ENCODE measurements at regions not wholly inside any gene's neighbourhood (a gene's known extent, or its start where the extent isn't known, plus 50 kb on each side); places are given as distances from the start of the nearest gene placed in this dataset.

DNA sequence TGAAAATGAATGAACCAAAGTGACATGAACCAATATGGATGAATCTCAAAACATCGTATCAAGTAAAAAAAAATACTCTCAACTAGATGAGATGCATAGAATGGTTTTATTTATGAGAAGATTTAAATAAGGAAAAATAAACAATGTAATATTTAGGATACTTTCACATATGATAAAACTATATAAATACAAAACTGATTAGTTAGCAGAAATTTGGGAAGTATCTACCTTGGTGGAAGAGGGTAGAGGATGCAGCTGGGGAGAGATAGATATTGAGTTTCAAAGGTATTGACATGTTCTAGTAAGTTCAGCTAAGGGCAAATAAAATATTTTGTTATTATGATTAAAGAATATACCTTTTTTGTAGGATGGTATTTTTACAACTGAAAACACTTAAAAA is 463.1 kb downstream of the SH2D4B start:
- TF ChIP-seq, protein P1, sequence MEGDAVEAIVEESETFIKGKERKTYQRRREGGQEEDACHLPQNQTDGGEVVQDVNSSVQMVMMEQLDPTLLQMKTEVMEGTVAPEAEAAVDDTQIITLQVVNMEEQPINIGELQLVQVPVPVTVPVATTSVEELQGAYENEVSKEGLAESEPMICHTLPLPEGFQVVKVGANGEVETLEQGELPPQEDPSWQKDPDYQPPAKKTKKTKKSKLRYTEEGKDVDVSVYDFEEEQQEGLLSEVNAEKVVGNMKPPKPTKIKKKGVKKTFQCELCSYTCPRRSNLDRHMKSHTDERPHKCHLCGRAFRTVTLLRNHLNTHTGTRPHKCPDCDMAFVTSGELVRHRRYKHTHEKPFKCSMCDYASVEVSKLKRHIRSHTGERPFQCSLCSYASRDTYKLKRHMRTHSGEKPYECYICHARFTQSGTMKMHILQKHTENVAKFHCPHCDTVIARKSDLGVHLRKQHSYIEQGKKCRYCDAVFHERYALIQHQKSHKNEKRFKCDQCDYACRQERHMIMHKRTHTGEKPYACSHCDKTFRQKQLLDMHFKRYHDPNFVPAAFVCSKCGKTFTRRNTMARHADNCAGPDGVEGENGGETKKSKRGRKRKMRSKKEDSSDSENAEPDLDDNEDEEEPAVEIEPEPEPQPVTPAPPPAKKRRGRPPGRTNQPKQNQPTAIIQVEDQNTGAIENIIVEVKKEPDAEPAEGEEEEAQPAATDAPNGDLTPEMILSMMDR (IDR thresholded peaks at IDR 0.05) = no peak
- TF ChIP-seq POLR2A (IDR thresholded peaks at IDR 0.05) = no peak

Data from uterus (tissue), 2 donors.